ENCODE measurements at regions not wholly inside any gene's neighbourhood (a gene's known extent, or its start where the extent isn't known, plus 50 kb on each side); places are given as distances from the start of the nearest gene placed in this dataset.
"Not testable (repeated sequence)": the region's sequence is repeated elsewhere in the genome, so short reads cannot be mapped to it uniquely, and the experiment has no call there.

DNA sequence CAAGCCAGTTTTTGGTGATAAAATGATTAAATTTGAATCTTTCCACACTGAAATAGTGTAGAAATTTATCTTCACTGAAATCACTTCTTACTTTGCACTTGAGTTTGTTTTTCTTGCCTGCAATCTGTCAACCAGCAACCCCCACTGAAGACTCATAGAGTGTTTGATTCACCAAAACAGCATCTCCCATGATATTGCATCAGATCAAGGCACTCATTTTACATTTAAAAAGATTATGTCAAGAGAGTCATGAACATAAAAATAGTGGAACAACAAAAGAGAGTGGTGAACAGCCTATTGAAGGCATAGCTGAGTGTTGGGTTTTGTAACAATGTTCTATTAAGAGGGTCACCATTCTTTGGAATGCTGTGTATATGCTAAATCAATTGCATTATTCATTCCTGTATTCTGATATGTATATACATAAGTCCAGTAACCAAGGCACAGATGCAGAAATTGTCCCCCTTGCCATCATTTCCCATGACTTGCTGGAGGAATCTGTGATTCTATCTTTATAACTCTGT lies 1934.9 kb downstream of the ARAP2 start:
- no peak overlapping the region for H3K4me3 ChIP-seq (ENCODE audit: low read depth, low read length)
- TF ChIP-seq, protein P1, sequence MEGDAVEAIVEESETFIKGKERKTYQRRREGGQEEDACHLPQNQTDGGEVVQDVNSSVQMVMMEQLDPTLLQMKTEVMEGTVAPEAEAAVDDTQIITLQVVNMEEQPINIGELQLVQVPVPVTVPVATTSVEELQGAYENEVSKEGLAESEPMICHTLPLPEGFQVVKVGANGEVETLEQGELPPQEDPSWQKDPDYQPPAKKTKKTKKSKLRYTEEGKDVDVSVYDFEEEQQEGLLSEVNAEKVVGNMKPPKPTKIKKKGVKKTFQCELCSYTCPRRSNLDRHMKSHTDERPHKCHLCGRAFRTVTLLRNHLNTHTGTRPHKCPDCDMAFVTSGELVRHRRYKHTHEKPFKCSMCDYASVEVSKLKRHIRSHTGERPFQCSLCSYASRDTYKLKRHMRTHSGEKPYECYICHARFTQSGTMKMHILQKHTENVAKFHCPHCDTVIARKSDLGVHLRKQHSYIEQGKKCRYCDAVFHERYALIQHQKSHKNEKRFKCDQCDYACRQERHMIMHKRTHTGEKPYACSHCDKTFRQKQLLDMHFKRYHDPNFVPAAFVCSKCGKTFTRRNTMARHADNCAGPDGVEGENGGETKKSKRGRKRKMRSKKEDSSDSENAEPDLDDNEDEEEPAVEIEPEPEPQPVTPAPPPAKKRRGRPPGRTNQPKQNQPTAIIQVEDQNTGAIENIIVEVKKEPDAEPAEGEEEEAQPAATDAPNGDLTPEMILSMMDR (IDR thresholded peaks at IDR 0.05; ENCODE audit: borderline replicate concordance, insufficient read depth, low read depth, low read length), result no peak

DNA sequence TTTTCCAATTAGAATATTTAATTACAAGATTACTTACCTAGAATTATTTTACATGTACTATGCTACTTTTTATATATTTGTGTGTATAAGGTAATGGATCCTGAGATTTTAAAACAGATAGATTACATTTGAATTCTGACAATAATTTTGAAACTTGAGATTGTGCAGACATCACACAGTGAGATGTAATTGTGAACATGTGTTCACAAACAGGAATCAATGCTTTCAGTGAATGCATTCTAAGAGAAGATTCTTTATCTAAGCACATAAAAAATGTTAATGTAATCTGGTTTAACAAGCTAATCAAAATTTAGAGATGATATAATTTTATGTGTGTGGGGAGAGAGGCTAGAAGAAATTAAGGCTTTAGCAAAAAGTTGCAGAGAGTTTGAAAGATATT lies 1925.5 kb downstream of the ARAP2 start:
- no peak overlapping the region for H3K4me3 ChIP-seq (ENCODE audit: low read depth, low read length)
- TF ChIP-seq, protein P1 (IDR thresholded peaks at IDR 0.05; ENCODE audit: borderline replicate concordance, insufficient read depth, low read depth, low read length), result no peak

DNA sequence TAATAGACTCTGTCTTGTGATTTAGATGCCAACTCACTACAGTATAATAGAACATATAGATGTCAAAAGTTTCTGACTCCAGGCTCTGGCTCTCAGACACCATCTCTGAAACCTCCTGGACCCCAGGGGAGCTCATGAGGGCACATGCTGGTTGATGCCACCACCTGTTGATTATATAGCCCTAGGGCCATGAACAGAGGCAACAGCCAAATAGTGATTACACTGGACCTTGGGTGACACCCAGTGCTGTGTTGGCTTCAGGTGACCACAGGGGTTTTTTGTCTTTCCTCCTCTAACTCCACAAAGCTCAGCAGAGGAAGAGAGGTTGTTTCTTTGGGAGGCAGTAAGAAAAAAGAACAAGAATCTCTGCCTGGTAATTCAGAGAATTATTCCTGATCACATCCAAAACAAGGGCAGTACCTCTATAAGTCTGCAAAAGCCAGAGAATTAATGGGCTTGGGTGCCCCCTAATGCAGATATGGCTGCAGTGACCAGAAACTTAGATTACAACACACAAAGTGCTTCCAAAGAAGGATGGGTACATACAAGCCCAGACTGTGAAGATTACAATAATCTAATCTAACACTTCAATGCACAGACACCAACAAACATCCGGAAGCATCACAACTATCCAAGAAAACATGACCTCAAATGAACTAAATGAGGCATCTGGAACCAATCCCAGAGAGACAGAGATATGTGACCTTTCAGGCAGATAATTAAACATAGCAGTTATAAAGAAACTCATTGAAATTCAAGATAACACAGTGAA lies 1920.6 kb downstream of the ARAP2 start:
- H3K4me3 ChIP-seq (ENCODE audit: low read depth, low read length), result no peak overlapping the region
- TF ChIP-seq, protein P1 (IDR thresholded peaks at IDR 0.05; ENCODE audit: borderline replicate concordance, insufficient read depth, low read depth, low read length), result no peak

DNA sequence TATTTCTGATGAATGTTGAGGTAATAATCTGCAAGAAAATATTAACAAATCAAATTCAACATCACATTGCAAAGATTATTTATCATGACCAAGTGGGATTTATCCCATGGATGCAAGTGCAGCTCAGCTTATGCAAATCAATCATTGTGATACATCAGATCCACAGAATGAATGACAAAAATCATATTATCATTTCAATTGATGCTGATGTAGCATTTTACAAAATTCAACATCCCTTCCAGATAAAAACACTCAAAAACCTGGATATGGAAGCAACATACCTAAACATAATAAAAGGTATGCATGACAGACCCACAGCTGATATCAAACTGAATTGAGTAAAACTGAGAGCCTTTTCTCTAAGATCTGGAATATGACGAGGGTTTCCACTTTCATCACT lies 1915.4 kb downstream of the ARAP2 start:
- H3K4me3 ChIP-seq (ENCODE audit: low read depth, low read length), result no peak overlapping the region
- TF ChIP-seq, protein P1 (IDR thresholded peaks at IDR 0.05; ENCODE audit: borderline replicate concordance, insufficient read depth, low read depth, low read length), result no peak

DNA sequence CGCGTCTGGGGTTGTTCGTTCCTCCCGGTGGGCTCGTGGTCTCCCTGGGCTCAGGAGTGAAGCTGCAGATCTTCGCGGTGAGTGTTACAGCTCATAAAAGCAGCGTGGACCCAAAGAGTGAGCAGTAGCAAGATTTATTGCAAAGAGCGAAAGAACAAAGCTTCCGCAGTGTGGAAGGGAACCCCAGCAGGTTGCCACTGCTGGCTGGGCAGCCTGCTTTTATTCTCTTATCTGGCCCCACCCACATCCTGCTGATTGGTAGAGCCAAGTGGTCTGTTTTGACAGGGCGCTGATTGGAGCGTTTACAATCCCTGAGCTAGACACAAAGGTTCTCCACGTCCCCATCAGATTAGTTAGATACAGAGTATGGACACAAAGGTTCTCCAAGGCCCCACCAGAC lies 1909.2 kb downstream of the ARAP2 start:
- H3K4me3 ChIP-seq (ENCODE audit: low read depth, low read length), result not testable (repeated sequence)

DNA sequence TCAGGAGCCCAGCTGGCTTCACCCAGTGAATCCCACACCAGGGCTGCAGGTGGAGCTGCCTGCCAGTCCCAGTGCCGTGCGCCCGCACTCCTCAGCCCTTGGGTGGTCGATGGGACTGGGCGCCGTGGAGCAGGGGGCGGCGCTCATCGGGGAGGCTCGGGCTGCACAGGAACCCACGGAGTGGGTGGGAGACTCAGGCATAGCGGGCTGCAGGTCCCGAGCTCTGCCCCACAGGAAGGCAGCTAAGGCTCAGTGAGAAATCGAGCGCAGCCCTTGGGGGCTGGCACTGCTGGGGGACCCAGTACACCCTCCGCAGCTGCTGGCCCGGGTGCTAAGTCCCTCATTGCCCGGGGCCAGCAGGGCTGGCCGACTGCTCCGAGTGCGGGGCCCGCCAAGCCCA lies 1908.8 kb downstream of the ARAP2 start:
- not testable (repeated sequence) for H3K4me3 ChIP-seq (ENCODE audit: low read depth, low read length)

DNA sequence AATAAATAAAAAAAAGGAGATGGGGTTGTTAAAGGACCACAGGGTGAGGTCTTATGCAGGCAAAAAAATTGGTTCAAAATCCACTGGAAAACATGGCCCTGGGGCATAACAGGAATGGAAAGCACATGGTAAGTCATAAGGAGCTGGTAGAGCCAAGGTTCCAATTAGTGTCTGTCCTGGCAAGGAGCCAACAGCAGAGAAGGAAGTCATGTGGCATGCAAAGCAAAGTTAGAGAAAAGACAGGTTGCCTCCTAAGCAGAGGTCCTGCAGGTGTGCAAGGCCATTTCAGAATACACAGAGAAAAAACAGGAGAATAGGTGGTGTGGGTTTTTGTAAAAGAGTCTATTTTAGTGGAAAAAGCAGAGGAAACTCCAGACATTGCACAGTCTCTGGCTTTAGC lies 1881.7 kb downstream of the ARAP2 start:
- TF ChIP-seq, protein P1 (IDR thresholded peaks at IDR 0.05; ENCODE audit: borderline replicate concordance, insufficient read depth, low read depth, low read length), result no peak
- no peak overlapping the region for H3K4me3 ChIP-seq (ENCODE audit: low read depth, low read length)

DNA sequence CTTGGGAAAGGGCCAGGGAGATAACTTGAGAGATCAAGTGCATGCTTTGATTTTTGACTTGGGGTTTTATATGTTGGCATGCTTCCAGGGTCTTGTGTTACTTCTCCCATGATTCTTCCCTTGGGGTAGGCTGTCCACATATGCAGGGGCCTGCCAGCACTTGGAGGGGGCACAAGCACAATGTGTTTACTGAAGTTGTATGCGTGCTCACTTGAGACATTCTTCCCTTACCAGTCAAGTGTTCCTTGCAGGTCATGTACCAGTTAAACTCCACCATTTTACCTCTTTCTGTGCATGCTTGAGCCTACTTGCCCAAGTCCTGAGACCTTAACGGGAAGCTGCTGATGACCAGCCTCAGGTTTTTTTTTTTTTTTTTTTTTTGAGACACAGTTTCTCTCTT lies 1880.5 kb downstream of the ARAP2 start:
- no peak overlapping the region for H3K4me3 ChIP-seq (ENCODE audit: low read depth, low read length)
- TF ChIP-seq, protein P1 (IDR thresholded peaks at IDR 0.05; ENCODE audit: borderline replicate concordance, insufficient read depth, low read depth, low read length), result no peak

Data from GM12875 (cell line).